Skeletal muscle tissue (tissue), 3 donors: ENCODE measurements at regions not wholly inside any gene's neighbourhood (a gene's known extent, or its start where the extent isn't known, plus 50 kb on each side); places are given as distances from the start of the nearest gene placed in this dataset.

Experiments used
- H3K27ac ChIP-seq: one replicate; pipeline ENCODE4 v1.7.0; 2013; ENCODE audit warnings: mild to moderate bottlenecking, low read depth, low read length, inconsistent platforms
- H3K27me3 ChIP-seq, 3 donors: one replicate each; pipeline ENCODE4 v1.7.0; 2013; ENCODE audit warnings: low read length in 3 of 3; ENCODE audit not compliant: control insufficient read depth in 3 of 3, insufficient read depth in 3 of 3
- H3K36me3 ChIP-seq, 3 donors: one replicate each; pipeline ENCODE4 v1.7.0; 2013; ENCODE audit warnings: low read length in 3 of 3; ENCODE audit not compliant: control insufficient read depth in 3 of 3, insufficient read depth in 3 of 3
- H3K4me1 ChIP-seq, 3 donors: one replicate each; pipeline ENCODE4 v1.7.0; 2013; ENCODE audit warnings: low read length in 3 of 3, mild to moderate bottlenecking in 3 of 3; ENCODE audit not compliant: control insufficient read depth in 3 of 3, insufficient read depth in 3 of 3
- H3K4me3 ChIP-seq, 3 donors: one replicate each; pipeline ENCODE4 v1.7.0; 2013; ENCODE audit warnings: low read length in 3 of 3
- H3K9ac ChIP-seq, 3 donors: one replicate each; pipeline ENCODE4 v1.7.0; 2013; ENCODE audit warnings: low read length in 3 of 3, mild to moderate bottlenecking in 3 of 3, moderate library complexity in 2 of 3, low read depth in 1 of 3
- H3K9me3 ChIP-seq, 3 donors: one replicate each; pipeline ENCODE4 v1.7.0; 2013; ENCODE audit warnings: low read length in 3 of 3; ENCODE audit not compliant: control insufficient read depth in 3 of 3
- donor health status: Osteomylitis.

- peaks cover 0 to 2% (median 0%) of the 10 kb centered on the region in 3 donors for H3K27me3 ChIP-seq
- H3K4me3 ChIP-seq: no peak overlapping the region
- H3K9me3 ChIP-seq: no peaks in the 10 kb centered on the region
- H3K4me1 ChIP-seq: no peaks in the 10 kb centered on the region
- H3K9ac ChIP-seq: no peak overlapping the region
- no peaks in the 10 kb centered on the region for H3K36me3 ChIP-seq
- no peak overlapping the region for H3K27ac ChIP-seq
Measured at GRCh38 chr22:48745842-48746788, 1081.6 kb downstream of the BRD1 start.

GRCh38 chr22:48744967-48745841 lies 1082.5 kb downstream of the BRD1 start:
- Histone ChIP-seq H3K9ac (no peak overlapping the region), H3K4me3 (no peak overlapping the region), H3K27me3 (peaks cover 0 to 4% (median 0%) of the 10 kb centered on the region in 3 donors), H3K9me3 (peaks cover 0 to 2% (median 0%) of the 10 kb centered on the region in 3 donors), H3K36me3 (no peaks in the 10 kb centered on the region), H3K27ac (no peak overlapping the region), H3K4me1 (no peaks in the 10 kb centered on the region)

- no peak overlapping the region for H3K9ac ChIP-seq
- no peaks in the 10 kb centered on the region for H3K36me3 ChIP-seq
- H3K9me3 ChIP-seq: peaks cover 0 to 4% (median 2%) of the 10 kb centered on the region in 3 donors
- H3K27me3 ChIP-seq: peaks cover 0 to 4% (median 0%) of the 10 kb centered on the region in 3 donors
- no peak overlapping the region for H3K4me3 ChIP-seq
- H3K27ac ChIP-seq: no peak overlapping the region
- H3K4me1 ChIP-seq: no peaks in the 10 kb centered on the region
Measured at GRCh38 chr22:48744283-48744641, 1083.4 kb downstream of the BRD1 start.

- Histone ChIP-seq H3K9ac (no peak overlapping the region), H3K27ac (no peak overlapping the region), H3K4me3 (no peak overlapping the region), H3K4me1 (no peaks in the 10 kb centered on the region), H3K36me3 (no peaks in the 10 kb centered on the region), H3K27me3 (peaks cover 0 to 4% (median 0%) of the 10 kb centered on the region in 3 donors), H3K9me3 (peaks cover 0 to 4% (median 2%) of the 10 kb centered on the region in 3 donors)
Measured at GRCh38 chr22:48743601-48744282, 1083.9 kb downstream of the BRD1 start.

- H3K36me3 ChIP-seq: no peaks in the 10 kb centered on the region
- peaks cover 0 to 4% (median 0%) of the 10 kb centered on the region in 3 donors for H3K27me3 ChIP-seq
- no peak overlapping the region for H3K4me3 ChIP-seq
- peaks cover 0 to 4% (median 2%) of the 10 kb centered on the region in 3 donors for H3K9me3 ChIP-seq
- no peak overlapping the region for H3K27ac ChIP-seq
- H3K4me1 ChIP-seq: no peaks in the 10 kb centered on the region
- H3K9ac ChIP-seq: no peak overlapping the region
Measured at GRCh38 chr22:48742556-48743343, 1084.9 kb downstream of the BRD1 start.

GRCh38 chr22:48742191-48742555 lies 1085.5 kb downstream of the BRD1 start:
- Histone ChIP-seq H3K9ac (no peak overlapping the region), H3K27ac (no peak overlapping the region), H3K9me3 (peaks cover 0 to 4% (median 2%) of the 10 kb centered on the region in 3 donors), H3K36me3 (no peaks in the 10 kb centered on the region), H3K4me1 (no peaks in the 10 kb centered on the region), H3K4me3 (no peak overlapping the region), H3K27me3 (peaks cover 0 to 2% (median 0%) of the 10 kb centered on the region in 3 donors)

GRCh38 chr22:48741540-48741939 lies 1086.1 kb downstream of the BRD1 start:
- Histone ChIP-seq H3K9me3 (peaks cover 0 to 4% (median 2%) of the 10 kb centered on the region in 3 donors), H3K36me3 (no peaks in the 10 kb centered on the region), H3K4me3 (no peak overlapping the region), H3K27me3 (peaks cover 0 to 2% (median 0%) of the 10 kb centered on the region in 3 donors), H3K27ac (no peak overlapping the region), H3K4me1 (no peaks in the 10 kb centered on the region), H3K9ac (no peak overlapping the region)

GRCh38 chr22:48740731-48741405 lies 1086.8 kb downstream of the BRD1 start:
- Histone ChIP-seq H3K36me3 (no peaks in the 10 kb centered on the region), H3K9ac (no peak overlapping the region), H3K4me1 (no peaks in the 10 kb centered on the region), H3K4me3 (no peak overlapping the region), H3K27ac (no peak overlapping the region), H3K9me3 (peaks cover 0 to 4% (median 2%) of the 10 kb centered on the region in 3 donors), H3K27me3 (peaks cover 0 to 2% (median 0%) of the 10 kb centered on the region in 3 donors)
